ENCODE measurements at regions not wholly inside any gene's neighbourhood (a gene's known extent, or its start where the extent isn't known, plus 50 kb on each side); places are given as distances from the start of the nearest gene placed in this dataset.

GRCh38 chrX:39501822-39502221 lies 595.9 kb downstream of the BCOR start:
- ChIA-PET POLR2A (no interaction called here), CTCF (no interaction called here)
- intact Hi-C loops (cut with micrococcal nuclease): no loop called here
- DNase-seq: no peak
- no peak for TF ChIP-seq CTCF (IDR thresholded peaks at IDR 0.05)
- ATAC-seq: no peak
- Mint-ChIP-seq H3K9me3 (peaks cover 3% of the 10 kb centered on the region), H3K27ac (no peak overlapping the region), H3K4me3 (no peak overlapping the region), H3K27me3 (no peaks in the 10 kb centered on the region), H3K36me3 (ENCODE audit: low read depth) (no peaks in the 10 kb centered on the region), H3K4me1 (ENCODE audit: low read depth) (peaks cover 20% of the 10 kb centered on the region)

- Mint-ChIP-seq H3K4me3 (no peak overlapping the region), H3K36me3 (ENCODE audit: low read depth) (no peaks in the 10 kb centered on the region), H3K4me1 (ENCODE audit: low read depth) (peaks cover 20% of the 10 kb centered on the region), H3K27me3 (no peaks in the 10 kb centered on the region), H3K9me3 (peaks cover 3% of the 10 kb centered on the region), H3K27ac (no peak overlapping the region)
- no peak for ATAC-seq
- POLR2A ChIA-PET: no interaction called here
- TF ChIP-seq CTCF (IDR thresholded peaks at IDR 0.05): no peak
- intact Hi-C loops (cut with micrococcal nuclease): no loop called here
- no peak for DNase-seq
- CTCF ChIA-PET: no interaction called here
Observed at GRCh38 chrX:39502486-39502885, 595.3 kb downstream of the BCOR start.

- no peak for DNase-seq
- Mint-ChIP-seq H3K9me3 (peaks cover 7% of the 10 kb centered on the region), H3K27me3 (no peaks in the 10 kb centered on the region), H3K4me3 (no peak overlapping the region), H3K27ac (no peak overlapping the region), H3K4me1 (ENCODE audit: low read depth) (peaks cover 34% of the 10 kb centered on the region), H3K36me3 (ENCODE audit: low read depth) (no peaks in the 10 kb centered on the region)
- ChIA-PET POLR2A (no interaction called here), CTCF (no interaction called here)
- intact Hi-C loops (cut with micrococcal nuclease): no loop called here
- no peak for ATAC-seq
- TF ChIP-seq CTCF (IDR thresholded peaks at IDR 0.05): no peak
Observed at GRCh38 chrX:39504227-39504626, 593.5 kb downstream of the BCOR start.

- H3K27ac Mint-ChIP-seq: no peak overlapping the region
- no peak for ATAC-seq
- CTCF ChIA-PET: no interaction called here
- H3K9me3 Mint-ChIP-seq: peaks cover 9% of the 10 kb centered on the region
- POLR2A ChIA-PET: no interaction called here
- H3K27me3 Mint-ChIP-seq: no peaks in the 10 kb centered on the region
- no peak for DNase-seq
- no peak overlapping the region for H3K4me3 Mint-ChIP-seq
- H3K36me3 Mint-ChIP-seq (ENCODE audit: low read depth): no peaks in the 10 kb centered on the region
- intact Hi-C loops (cut with micrococcal nuclease): no loop called here
- H3K4me1 Mint-ChIP-seq (ENCODE audit: low read depth): peaks cover 30% of the 10 kb centered on the region
- no peak for TF ChIP-seq CTCF (IDR thresholded peaks at IDR 0.05)
Observed at GRCh38 chrX:39504850-39505259, 592.9 kb downstream of the BCOR start.

GRCh38 chrX:39506131-39506530 lies 591.6 kb downstream of the BCOR start:
- ATAC-seq: no peak
- CTCF ChIA-PET: no interaction called here

More at GRCh38 chrX:39506131-39506530, 591.6 kb downstream of the BCOR start:
- no peaks in the 10 kb centered on the region for H3K36me3 Mint-ChIP-seq (ENCODE audit: low read depth)
- DNase-seq: no peak
- no peak overlapping the region for H3K4me3 Mint-ChIP-seq
- POLR2A ChIA-PET: no interaction called here
- peaks cover 25% of the 10 kb centered on the region for H3K4me1 Mint-ChIP-seq (ENCODE audit: low read depth)
- H3K27me3 Mint-ChIP-seq: no peaks in the 10 kb centered on the region
- intact Hi-C loops (cut with micrococcal nuclease): no loop called here
- no peak overlapping the region for H3K27ac Mint-ChIP-seq
- peaks cover 11% of the 10 kb centered on the region for H3K9me3 Mint-ChIP-seq
- no peak for TF ChIP-seq CTCF (IDR thresholded peaks at IDR 0.05)
